Coronary artery (tissue), 2 donors: ENCODE measurements at regions not wholly inside any gene's neighbourhood (a gene's known extent, or its start where the extent isn't known, plus 50 kb on each side); places are given as distances from the start of the nearest gene placed in this dataset.
"Not testable (repeated sequence)": the region's sequence is repeated elsewhere in the genome, so short reads cannot be mapped to it uniquely, and the experiment has no call there.

Experiments used
- DNase-seq: peaks from one replicate; pipeline ENCODE4 v3.0.0-alpha.2; 2017; ENCODE audit warnings: low spot score
- H3K27ac ChIP-seq, 2 donors: fragments of 200-600 bp; sonication (generic); one replicate each; pipeline ENCODE4 v1.5.1; 2016 to 2019
- H3K4me3 ChIP-seq: fragments of 200-600 bp; sonication (generic); 2 replicates; pipeline ENCODE4 v1.5.1; 2016; ENCODE audit warnings: mild to moderate bottlenecking, moderate library complexity
- TF ChIP-seq, protein P1 (sequence below): fragments of 200-600 bp; sonication (generic); IDR thresholded peaks from one replicate; pipeline ENCODE4 v1.5.1; 2019; ENCODE audit warnings: antibody characterized with exemption

DNA sequence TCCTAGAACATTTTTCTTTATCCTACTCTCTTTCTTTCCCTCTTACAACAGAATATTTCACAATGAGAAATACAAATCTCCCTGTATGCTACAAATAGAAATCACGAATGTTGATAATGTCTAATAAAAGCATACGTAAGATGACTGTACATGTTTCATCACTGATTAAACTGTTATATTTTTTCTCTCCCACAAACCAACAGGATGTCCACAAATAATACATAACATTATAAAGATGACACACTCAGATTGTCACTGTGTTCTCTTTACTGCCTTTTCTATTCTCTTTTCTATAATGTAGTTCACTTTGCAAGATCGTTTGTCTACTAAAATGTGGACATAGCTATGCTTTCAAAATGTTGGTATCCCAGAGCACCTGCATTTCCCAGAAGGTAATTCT, 90.7 kb upstream of the PARP8 start:
- Histone ChIP-seq H3K27ac (no peak overlapping the region), H3K4me3 (no peak overlapping the region)
- TF ChIP-seq, protein P1, sequence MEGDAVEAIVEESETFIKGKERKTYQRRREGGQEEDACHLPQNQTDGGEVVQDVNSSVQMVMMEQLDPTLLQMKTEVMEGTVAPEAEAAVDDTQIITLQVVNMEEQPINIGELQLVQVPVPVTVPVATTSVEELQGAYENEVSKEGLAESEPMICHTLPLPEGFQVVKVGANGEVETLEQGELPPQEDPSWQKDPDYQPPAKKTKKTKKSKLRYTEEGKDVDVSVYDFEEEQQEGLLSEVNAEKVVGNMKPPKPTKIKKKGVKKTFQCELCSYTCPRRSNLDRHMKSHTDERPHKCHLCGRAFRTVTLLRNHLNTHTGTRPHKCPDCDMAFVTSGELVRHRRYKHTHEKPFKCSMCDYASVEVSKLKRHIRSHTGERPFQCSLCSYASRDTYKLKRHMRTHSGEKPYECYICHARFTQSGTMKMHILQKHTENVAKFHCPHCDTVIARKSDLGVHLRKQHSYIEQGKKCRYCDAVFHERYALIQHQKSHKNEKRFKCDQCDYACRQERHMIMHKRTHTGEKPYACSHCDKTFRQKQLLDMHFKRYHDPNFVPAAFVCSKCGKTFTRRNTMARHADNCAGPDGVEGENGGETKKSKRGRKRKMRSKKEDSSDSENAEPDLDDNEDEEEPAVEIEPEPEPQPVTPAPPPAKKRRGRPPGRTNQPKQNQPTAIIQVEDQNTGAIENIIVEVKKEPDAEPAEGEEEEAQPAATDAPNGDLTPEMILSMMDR = no peak
- DNase-seq = no peak

DNA sequence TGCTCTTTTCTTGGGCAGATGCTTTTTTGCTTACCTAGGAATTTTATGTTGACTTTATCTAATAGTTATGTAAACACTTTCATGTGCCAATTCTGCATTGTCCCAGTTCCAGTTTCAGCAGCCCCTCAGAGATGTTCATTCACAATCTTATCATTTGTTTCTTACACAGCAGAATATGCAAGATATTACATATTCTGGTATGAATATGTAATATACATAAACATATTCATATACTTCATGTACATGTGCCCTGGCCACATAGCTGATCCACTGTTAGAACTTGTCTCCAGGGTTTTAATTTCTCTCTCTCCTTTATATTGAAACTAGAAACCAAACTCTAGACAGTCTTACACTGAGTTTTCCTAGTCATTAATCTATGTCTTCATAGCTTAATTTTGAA, 90.2 kb upstream of the PARP8 start:
- TF ChIP-seq, protein P1 = no peak

DNA sequence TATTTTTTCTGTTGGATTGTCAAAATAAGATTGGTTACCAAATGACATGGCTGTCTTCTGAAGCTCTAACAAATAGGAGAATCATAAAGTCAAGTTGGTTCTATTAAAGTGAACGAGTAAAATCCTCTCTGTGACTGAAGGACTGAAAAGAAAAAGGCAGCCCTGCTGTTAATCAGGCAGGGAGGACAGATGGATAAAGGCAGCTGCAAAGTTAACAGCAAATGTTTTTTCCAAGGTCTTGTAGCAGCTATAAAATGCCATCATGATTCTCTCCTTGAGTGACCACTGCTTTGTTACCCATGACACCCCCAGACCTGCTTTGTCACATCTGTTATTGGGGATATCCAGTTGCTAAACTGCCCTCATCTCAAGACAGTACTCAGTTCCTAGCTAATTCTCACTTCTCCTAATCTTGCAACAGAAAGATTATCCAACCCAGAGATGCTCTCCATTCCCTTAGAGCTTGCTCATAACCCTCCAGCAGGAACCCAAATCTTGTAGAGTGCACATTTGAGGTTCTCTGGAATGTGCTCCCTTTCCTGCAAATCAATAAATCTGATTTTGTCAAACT, 89.7 kb upstream of the PARP8 start:
- no peak overlapping the region for H3K4me3 ChIP-seq
- no peak for DNase-seq
- H3K27ac ChIP-seq = no peak overlapping the region
- TF ChIP-seq, protein P1 = no peak

More for the DNA sequence above, 90.2 kb upstream of the PARP8 start:
- no peak overlapping the region for H3K4me3 ChIP-seq
- H3K27ac ChIP-seq = no peak overlapping the region
- no peak for DNase-seq

DNA sequence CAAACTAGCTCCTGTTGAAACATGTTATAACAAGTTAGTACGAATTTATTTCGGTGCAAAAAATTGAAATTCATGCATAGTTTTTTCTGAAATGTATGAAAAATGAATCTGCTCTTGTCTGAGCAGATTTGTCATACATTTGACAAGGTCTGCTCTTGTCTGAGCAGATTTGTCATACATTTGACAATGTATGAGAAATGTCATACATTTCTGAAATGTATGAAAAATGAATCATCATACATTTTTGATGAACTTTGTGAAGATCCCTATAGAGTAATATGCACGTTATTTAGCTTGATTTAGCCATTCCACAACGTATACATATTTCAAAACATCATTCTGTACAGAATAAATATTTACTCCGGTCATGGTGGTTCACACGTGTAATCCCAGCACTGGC, 85.9 kb upstream of the PARP8 start:
- no peak overlapping the region for H3K27ac ChIP-seq
- TF ChIP-seq, protein P1 = no peak

DNA sequence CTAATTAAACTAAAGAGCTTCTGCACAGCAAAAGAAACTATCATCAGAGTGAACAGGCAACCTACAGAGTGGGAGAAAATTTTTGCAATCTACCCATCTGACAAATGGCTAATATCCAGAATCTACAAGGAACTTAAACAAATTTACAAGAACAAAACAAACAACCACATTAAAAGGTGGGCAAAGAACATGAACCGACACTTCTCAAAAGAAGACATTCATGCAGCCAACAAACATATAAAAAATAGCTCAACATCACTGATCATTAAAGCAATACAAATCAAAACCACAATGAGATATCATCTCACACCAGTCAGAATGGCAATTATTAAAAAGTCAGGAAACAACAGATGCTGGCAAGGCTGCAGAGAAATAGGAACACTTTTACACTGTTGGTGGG, 84.6 kb upstream of the PARP8 start:
- not testable (repeated sequence) for DNase-seq, H3K4me3 ChIP-seq, H3K27ac ChIP-seq

More for the DNA sequence above, 85.9 kb upstream of the PARP8 start:
- H3K4me3 ChIP-seq = no peak overlapping the region
- DNase-seq = no peak

DNA sequence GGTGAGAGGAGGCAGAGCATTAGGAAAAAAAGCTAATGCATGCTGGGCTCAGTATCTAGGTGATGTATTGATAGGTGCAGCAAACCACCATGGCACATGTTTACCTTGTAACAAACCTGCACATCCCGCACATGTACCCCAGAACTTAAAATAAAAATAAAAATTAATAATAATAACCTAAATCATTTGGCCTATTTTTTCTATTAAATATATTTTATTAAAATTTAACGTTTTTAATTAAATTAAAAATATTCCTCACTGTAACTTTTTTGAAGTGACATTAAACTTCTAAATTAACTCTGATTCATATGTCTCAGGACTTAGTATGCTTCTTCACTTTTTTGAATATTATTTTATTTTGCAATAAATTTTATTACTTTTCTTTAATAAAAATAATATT, 83.7 kb upstream of the PARP8 start:
- H3K4me3 ChIP-seq = no peak overlapping the region
- TF ChIP-seq, protein P1 = no peak
- H3K27ac ChIP-seq = no peak overlapping the region
- no peak for DNase-seq

DNA sequence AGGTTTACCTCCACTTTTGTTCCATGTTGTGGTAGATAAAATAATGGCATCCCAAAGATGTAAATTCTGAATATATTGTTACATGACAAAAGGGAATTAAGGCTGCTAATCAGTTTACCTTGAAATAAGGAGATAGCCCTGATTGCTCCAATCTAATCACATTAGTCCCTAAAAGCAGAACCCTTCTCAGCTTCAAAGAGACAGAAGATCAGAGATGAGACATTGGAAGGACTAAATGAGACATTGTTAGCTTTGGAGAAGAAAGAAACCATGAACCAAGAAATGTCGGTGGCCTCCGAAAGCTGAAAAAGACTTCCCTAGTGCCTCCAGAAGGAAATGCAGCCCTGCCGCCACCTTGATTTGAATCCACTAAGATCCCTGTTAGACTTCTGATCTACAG, 82.8 kb upstream of the PARP8 start:
- DNase-seq = no peak
- TF ChIP-seq, protein P1 = no peak
- no peak overlapping the region for H3K27ac ChIP-seq
- no peak overlapping the region for H3K4me3 ChIP-seq

DNA sequence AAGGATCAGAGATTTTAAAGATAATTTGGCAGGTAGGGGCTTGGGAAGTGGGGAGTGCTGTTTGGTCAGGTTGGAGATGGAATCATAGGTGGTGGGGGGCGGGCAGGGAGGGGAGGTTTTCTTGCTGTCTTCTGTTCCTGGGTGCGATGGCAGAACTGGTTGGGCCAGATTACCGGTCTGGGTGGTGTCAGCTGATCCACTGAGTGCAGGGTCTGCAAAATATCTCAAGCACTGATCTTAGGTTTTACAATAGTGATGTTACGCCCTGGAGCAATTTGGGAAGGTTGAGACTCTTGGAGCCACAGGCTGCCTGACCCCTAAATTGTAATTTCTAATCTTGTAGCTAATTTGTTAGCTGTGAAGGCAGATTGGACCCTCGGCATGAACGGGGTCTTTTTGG, 78.0 kb upstream of the PARP8 start:
- H3K4me3 ChIP-seq, H3K27ac ChIP-seq, DNase-seq: not testable (repeated sequence)

DNA sequence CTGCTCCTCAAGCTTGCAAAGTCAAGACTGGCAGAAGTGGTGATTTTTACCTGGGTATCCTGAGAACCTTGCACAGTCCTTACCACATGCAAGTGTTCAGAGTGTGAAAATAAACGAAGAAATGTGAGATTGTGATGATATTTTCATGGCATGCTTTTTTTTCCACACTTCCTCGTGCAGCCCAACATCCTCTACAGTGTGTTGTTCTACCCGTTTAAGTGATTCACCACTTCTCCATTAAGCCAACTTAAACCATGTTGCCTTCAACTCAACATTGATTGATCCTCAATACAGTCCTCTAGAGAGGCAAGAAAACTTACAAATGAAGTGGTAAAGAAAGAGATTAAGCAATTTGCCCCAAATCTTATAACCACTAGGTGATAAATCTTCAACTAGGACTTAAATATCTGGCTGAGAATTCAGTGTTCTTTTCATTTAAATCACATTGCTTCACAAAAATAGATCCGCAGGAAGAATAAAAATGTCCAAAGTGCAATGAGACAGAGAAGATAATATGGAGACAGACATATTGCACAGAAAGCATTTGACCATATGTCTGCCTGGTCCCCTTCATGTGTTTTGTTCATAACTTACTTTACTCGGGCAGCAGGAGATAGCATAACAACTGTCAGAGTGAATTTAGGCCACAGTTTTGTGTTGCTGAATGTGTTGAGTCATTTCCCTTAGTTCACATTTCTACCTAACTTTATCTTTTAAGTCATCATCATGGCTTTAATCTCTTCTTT, 75.8 kb upstream of the PARP8 start:
- H3K4me3 ChIP-seq, H3K27ac ChIP-seq, DNase-seq: not testable (repeated sequence)

DNA sequence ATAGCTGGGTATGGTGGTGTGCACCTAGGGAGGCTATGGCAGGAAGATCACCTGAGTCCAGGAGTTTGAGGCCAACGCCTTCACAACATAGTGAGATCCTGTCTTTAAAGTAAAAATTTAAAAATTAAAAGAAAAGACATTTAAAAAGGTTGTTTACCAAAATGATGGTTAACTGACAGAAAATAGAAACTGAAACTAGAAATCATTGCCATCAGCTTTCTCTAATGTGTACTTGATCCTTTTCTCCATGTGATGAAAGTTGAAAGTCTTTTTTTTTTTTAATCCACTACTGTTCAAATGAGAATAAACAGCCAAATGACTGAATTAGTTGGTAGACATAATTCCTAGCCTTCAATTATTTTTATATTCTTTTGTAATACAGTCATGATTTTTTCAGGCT, 75.1 kb upstream of the PARP8 start:
- DNase-seq, H3K4me3 ChIP-seq, H3K27ac ChIP-seq: not testable (repeated sequence)
